Astrocyte (in vitro differentiated cells and primary cell): ENCODE measurements at regions not wholly inside any gene's neighbourhood (a gene's known extent, or its start where the extent isn't known, plus 50 kb on each side); places are given as distances from the start of the nearest gene placed in this dataset.

Experiments used
- DNase-seq: peaks from one replicate; pipeline ENCODE4 v3.0.0-alpha.2; 2010; ENCODE audit warnings: low read depth
- FAIRE-seq: peaks from 2 replicates; lab custom pipeline; 2011; peaks lifted over from hg19 to GRCh38; lab: Jason Lieb, UNC
- H2AFZ ChIP-seq: 2 replicates; pipeline ENCODE4 v1.6.0; 2012; ENCODE audit warnings: low read depth, low read length, inconsistent platforms
- H3K27ac ChIP-seq: 2 replicates; pipeline ENCODE4 v1.5.1; 2011; ENCODE audit warnings: low read depth, low read length, inconsistent platforms
- H3K27me3 ChIP-seq: 2 replicates; pipeline ENCODE4 v1.6.0; 2011; ENCODE audit warnings: low read length, inconsistent platforms; ENCODE audit not compliant: insufficient read depth
- H3K36me3 ChIP-seq: 2 replicates; pipeline ENCODE4 v1.5.1; 2011; ENCODE audit warnings: low read length, inconsistent platforms; ENCODE audit not compliant: insufficient read depth
- H3K4me1 ChIP-seq: 2 replicates; pipeline ENCODE4 v1.5.1; 2011; ENCODE audit warnings: low read length, inconsistent platforms; ENCODE audit not compliant: insufficient read depth
- H3K4me2 ChIP-seq: 2 replicates; pipeline ENCODE4 v1.6.0; 2012; ENCODE audit warnings: low read length, inconsistent platforms
- H3K4me3 ChIP-seq: 2 replicates; pipeline ENCODE4 v1.5.1; 2011; ENCODE audit warnings: low read depth, mild to moderate bottlenecking, low read length, inconsistent platforms; ENCODE audit not compliant: insufficient read depth
- H3K79me2 ChIP-seq: 2 replicates; pipeline ENCODE4 v1.6.0; 2012; ENCODE audit warnings: mild to moderate bottlenecking, low read length, inconsistent platforms; ENCODE audit not compliant: insufficient read depth
- H3K9ac ChIP-seq: 2 replicates; pipeline ENCODE4 v1.6.0; 2012; ENCODE audit warnings: mild to moderate bottlenecking, low read length, inconsistent platforms
- H3K9me3 ChIP-seq: 2 replicates; pipeline ENCODE4 v1.5.1; 2012; ENCODE audit warnings: low read depth, mild to moderate bottlenecking, low read length, inconsistent platforms; ENCODE audit not compliant: insufficient read depth
- H4K20me1 ChIP-seq: 2 replicates; pipeline ENCODE4 v1.6.0; 2012; ENCODE audit warnings: low read length, inconsistent platforms; ENCODE audit not compliant: insufficient read depth
- H3K27ac Mint-ChIP-seq: one replicate; pipeline ENCODE4 v1.8.0; 2021; ENCODE audit warnings: mild to moderate bottlenecking, mixed read lengths; ENCODE audit not compliant: unreplicated experiment
- H3K27me3 Mint-ChIP-seq: one replicate; pipeline ENCODE4 v1.8.0; 2021; ENCODE audit warnings: low read depth, mixed read lengths; ENCODE audit not compliant: unreplicated experiment
- H3K36me3 Mint-ChIP-seq: one replicate; pipeline ENCODE4 v1.8.0; 2021; ENCODE audit warnings: low read depth, mixed read lengths; ENCODE audit not compliant: unreplicated experiment
- H3K4me1 Mint-ChIP-seq: one replicate; pipeline ENCODE4 v1.8.0; 2021; ENCODE audit warnings: low read depth, mixed read lengths; ENCODE audit not compliant: unreplicated experiment
- H3K4me3 Mint-ChIP-seq: one replicate; pipeline ENCODE4 v1.8.0; 2021; ENCODE audit warnings: mild to moderate bottlenecking, moderate library complexity, mixed read lengths; ENCODE audit not compliant: unreplicated experiment
- H3K9me3 Mint-ChIP-seq: one replicate; pipeline ENCODE4 v1.8.0; 2021; ENCODE audit warnings: mild to moderate bottlenecking, mixed read lengths; ENCODE audit not compliant: unreplicated experiment
- CTCF ChIP-seq: IDR thresholded peaks from 2 replicates; pipeline ENCODE4 v1.5.1; 2011; ENCODE audit warnings: low read depth, mild to moderate bottlenecking, inconsistent platforms, low read length, moderate library complexity; ENCODE audit not compliant: insufficient read depth
- EZH2 ChIP-seq: IDR thresholded peaks from 2 replicates; pipeline ENCODE4 v1.6.1; 2012; ENCODE audit warnings: mild to moderate bottlenecking, low read length, inconsistent platforms; ENCODE audit not compliant: insufficient read depth

GRCh38 chr14:53640695-53641094 is 315.9 kb downstream of the BMP4 start:
- H3K27me3 ChIP-seq = peaks cover 3% of the 10 kb centered on the region
- H3K79me2 ChIP-seq = no peaks in the 10 kb centered on the region
- Mint-ChIP-seq H3K4me1 (peaks cover 2% of the 10 kb centered on the region), H3K27me3 (peaks cover 2% of the 10 kb centered on the region), H3K27ac (no peak overlapping the region), H3K4me3 (no peak overlapping the region), H3K36me3 (no peaks in the 10 kb centered on the region), H3K9me3 (peaks cover 5% of the 10 kb centered on the region)
- H3K4me1 ChIP-seq = no peaks in the 10 kb centered on the region
- no peaks in the 10 kb centered on the region for H4K20me1 ChIP-seq
- no peak overlapping the region for H2AFZ ChIP-seq
- no peaks in the 10 kb centered on the region for H3K36me3 ChIP-seq
- TF ChIP-seq CTCF (no peak), EZH2 (no peak)
- H3K9me3 ChIP-seq = no peaks in the 10 kb centered on the region
- H3K4me2 ChIP-seq = no peak overlapping the region
- no peak overlapping the region for H3K27ac ChIP-seq
- FAIRE-seq (peak; percentile 32), DNase-seq (peak; percentile 64)
- no peak overlapping the region for H3K4me3 ChIP-seq
- no peak overlapping the region for H3K9ac ChIP-seq

GRCh38 chr14:53638966-53639365 is 317.7 kb downstream of the BMP4 start:
- H3K9me3 Mint-ChIP-seq = peaks cover 7% of the 10 kb centered on the region
- H3K27ac Mint-ChIP-seq = no peak overlapping the region
- H3K27ac ChIP-seq = no peak overlapping the region
- FAIRE-seq (no peak), DNase-seq (no peak)
- no peaks in the 10 kb centered on the region for H3K9me3 ChIP-seq
- H3K27me3 Mint-ChIP-seq = peaks cover 2% of the 10 kb centered on the region
- H3K27me3 ChIP-seq = peaks cover 3% of the 10 kb centered on the region
- H3K36me3 ChIP-seq = no peaks in the 10 kb centered on the region
- no peak overlapping the region for H3K4me3 ChIP-seq
- no peak overlapping the region for H3K4me2 ChIP-seq
- no peaks in the 10 kb centered on the region for H4K20me1 ChIP-seq
- H3K4me1 Mint-ChIP-seq = peaks cover 2% of the 10 kb centered on the region
- H3K79me2 ChIP-seq = no peaks in the 10 kb centered on the region
- no peak for TF ChIP-seq EZH2
- TF ChIP-seq CTCF = no peak
- no peaks in the 10 kb centered on the region for H3K4me1 ChIP-seq
- H2AFZ ChIP-seq = no peak overlapping the region
- H3K9ac ChIP-seq = no peak overlapping the region
- no peak overlapping the region for H3K4me3 Mint-ChIP-seq
- no peaks in the 10 kb centered on the region for H3K36me3 Mint-ChIP-seq

GRCh38 chr14:53634793-53635192 is 321.8 kb downstream of the BMP4 start:
- H3K27ac Mint-ChIP-seq = no peak overlapping the region
- Histone ChIP-seq H3K9me3 (no peaks in the 10 kb centered on the region), H3K27ac (no peak overlapping the region), H3K36me3 (no peaks in the 10 kb centered on the region), H3K4me1 (no peaks in the 10 kb centered on the region), H4K20me1 (no peaks in the 10 kb centered on the region), H3K4me2 (no peak overlapping the region), H2AFZ (no peak overlapping the region), H3K27me3 (peaks cover 3% of the 10 kb centered on the region), H3K4me3 (no peak overlapping the region), H3K9ac (no peak overlapping the region), H3K79me2 (no peaks in the 10 kb centered on the region)
- peaks cover 2% of the 10 kb centered on the region for H3K27me3 Mint-ChIP-seq
- FAIRE-seq (no peak), DNase-seq (no peak)
- TF ChIP-seq EZH2 (no peak), CTCF (no peak)
- H3K4me1 Mint-ChIP-seq = peaks cover 3% of the 10 kb centered on the region
- no peak overlapping the region for H3K4me3 Mint-ChIP-seq
- H3K36me3 Mint-ChIP-seq = no peaks in the 10 kb centered on the region
- peaks cover 4% of the 10 kb centered on the region for H3K9me3 Mint-ChIP-seq
